ENCODE measurements at regions not wholly inside any gene's neighbourhood (a gene's known extent, or its start where the extent isn't known, plus 50 kb on each side); places are given as distances from the start of the nearest gene placed in this dataset.

DNA sequence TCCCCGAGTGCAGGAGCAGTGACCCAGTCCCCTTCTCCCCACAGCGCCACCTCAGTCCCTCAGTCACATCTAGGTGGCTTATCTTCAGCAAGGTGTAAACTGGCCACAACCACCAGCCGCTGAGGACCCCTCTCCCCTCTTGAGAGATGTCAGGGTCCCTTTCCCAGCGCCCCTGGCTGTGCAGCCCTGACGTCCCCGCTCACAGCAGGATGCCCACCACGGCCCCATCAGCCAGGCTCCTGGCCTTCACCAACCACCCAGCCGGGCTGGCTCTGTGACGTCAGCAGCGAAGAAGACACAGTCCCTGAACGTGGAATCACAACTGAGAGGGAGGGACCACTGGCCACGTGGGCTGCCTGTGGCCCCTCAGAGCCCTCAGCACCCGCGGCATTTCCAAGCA, 249.4 kb downstream of the NPHP4 start:
- TF ChIP-seq, protein P1, sequence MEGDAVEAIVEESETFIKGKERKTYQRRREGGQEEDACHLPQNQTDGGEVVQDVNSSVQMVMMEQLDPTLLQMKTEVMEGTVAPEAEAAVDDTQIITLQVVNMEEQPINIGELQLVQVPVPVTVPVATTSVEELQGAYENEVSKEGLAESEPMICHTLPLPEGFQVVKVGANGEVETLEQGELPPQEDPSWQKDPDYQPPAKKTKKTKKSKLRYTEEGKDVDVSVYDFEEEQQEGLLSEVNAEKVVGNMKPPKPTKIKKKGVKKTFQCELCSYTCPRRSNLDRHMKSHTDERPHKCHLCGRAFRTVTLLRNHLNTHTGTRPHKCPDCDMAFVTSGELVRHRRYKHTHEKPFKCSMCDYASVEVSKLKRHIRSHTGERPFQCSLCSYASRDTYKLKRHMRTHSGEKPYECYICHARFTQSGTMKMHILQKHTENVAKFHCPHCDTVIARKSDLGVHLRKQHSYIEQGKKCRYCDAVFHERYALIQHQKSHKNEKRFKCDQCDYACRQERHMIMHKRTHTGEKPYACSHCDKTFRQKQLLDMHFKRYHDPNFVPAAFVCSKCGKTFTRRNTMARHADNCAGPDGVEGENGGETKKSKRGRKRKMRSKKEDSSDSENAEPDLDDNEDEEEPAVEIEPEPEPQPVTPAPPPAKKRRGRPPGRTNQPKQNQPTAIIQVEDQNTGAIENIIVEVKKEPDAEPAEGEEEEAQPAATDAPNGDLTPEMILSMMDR (IDR thresholded peaks at IDR 0.05; ENCODE audit: poor library complexity, severe bottlenecking) = no peak
- TF ChIP-seq, protein P2, sequence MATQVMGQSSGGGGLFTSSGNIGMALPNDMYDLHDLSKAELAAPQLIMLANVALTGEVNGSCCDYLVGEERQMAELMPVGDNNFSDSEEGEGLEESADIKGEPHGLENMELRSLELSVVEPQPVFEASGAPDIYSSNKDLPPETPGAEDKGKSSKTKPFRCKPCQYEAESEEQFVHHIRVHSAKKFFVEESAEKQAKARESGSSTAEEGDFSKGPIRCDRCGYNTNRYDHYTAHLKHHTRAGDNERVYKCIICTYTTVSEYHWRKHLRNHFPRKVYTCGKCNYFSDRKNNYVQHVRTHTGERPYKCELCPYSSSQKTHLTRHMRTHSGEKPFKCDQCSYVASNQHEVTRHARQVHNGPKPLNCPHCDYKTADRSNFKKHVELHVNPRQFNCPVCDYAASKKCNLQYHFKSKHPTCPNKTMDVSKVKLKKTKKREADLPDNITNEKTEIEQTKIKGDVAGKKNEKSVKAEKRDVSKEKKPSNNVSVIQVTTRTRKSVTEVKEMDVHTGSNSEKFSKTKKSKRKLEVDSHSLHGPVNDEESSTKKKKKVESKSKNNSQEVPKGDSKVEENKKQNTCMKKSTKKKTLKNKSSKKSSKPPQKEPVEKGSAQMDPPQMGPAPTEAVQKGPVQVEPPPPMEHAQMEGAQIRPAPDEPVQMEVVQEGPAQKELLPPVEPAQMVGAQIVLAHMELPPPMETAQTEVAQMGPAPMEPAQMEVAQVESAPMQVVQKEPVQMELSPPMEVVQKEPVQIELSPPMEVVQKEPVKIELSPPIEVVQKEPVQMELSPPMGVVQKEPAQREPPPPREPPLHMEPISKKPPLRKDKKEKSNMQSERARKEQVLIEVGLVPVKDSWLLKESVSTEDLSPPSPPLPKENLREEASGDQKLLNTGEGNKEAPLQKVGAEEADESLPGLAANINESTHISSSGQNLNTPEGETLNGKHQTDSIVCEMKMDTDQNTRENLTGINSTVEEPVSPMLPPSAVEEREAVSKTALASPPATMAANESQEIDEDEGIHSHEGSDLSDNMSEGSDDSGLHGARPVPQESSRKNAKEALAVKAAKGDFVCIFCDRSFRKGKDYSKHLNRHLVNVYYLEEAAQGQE (IDR thresholded peaks at IDR 0.05; ENCODE audit: borderline replicate concordance) = no peak
- TF ChIP-seq POLR2AphosphoS5 (IDR thresholded peaks at IDR 0.05) = no peak
- no peak for TF ChIP-seq EZH2 (IDR thresholded peaks at IDR 0.05; ENCODE audit: borderline replicate concordance, insufficient read depth, low read length, poor library complexity, severe bottlenecking)
- TF ChIP-seq EP300 (conservative IDR thresholded peaks at IDR 0.05; ENCODE audit: poor library complexity, severe bottlenecking) = no peak
- no peak for TF ChIP-seq TAF1 (IDR thresholded peaks at IDR 0.05; ENCODE audit: low read depth)
- TF ChIP-seq SMC3 (conservative IDR thresholded peaks at IDR 0.05; ENCODE audit: poor library complexity) = no peak
